ENCODE measurements at regions not wholly inside any gene's neighbourhood (a gene's known extent, or its start where the extent isn't known, plus 50 kb on each side); places are given as distances from the start of the nearest gene placed in this dataset.

- TF ChIP-seq REST (IDR thresholded peaks at IDR 0.05; ENCODE audit: low read depth) (no peak), CEBPB (IDR thresholded peaks at IDR 0.05; ENCODE audit: low read depth) (no peak), EGR1 (IDR thresholded peaks at IDR 0.05; ENCODE audit: low read depth) (no peak), MAX (IDR thresholded peaks at IDR 0.05) (no peak), ELF1 (IDR thresholded peaks at IDR 0.05; ENCODE audit: borderline replicate concordance, low read depth) (no peak), YY1 (IDR thresholded peaks at IDR 0.05; ENCODE audit: extremely low read depth, insufficient replicate concordance, low read depth, low read length) (no peak), CTCF (IDR thresholded peaks at IDR 0.05 in 2 of 3, conservative IDR thresholded peaks at IDR 0.05 in 1 of 3; ENCODE audit: borderline replicate concordance in 1 of 3, insufficient read depth in 1 of 3, low read depth in 2 of 3, low read length in 2 of 3) (no peak)
Measured at GRCh38 chr6:14999106-14999505, 246.8 kb upstream of the JARID2 start (continued).

- DNase-seq (ENCODE audit: low read depth, low spot score) = no peak
- RAD21 ChIA-PET (ENCODE audit: low non-redundant PET in 1 of 2, low total read pairs in 2 of 2, uncharacterized antibody in 2 of 2, unreplicated experiment in 2 of 2) = interaction anchor here in 1 of 2 experiments (0.6 kb wide), 1 partner anchor 284 kb away, joined by 3 read pairs; no protein-coding TSS in a partner anchor
- POLR2A ChIA-PET = no interaction called here
- no peak for ATAC-seq
- Histone ChIP-seq H3K27me3 (ENCODE audit: insufficient read depth, low read length) (no peaks in the 10 kb centered on the region), H3K36me3 (ENCODE audit: control insufficient read depth in 1 of 2, insufficient read depth in 2 of 2, low read length in 2 of 2) (no peaks in the 10 kb centered on the region), H3K79me2 (ENCODE audit: insufficient read depth, low read length) (no peaks in the 10 kb centered on the region), H3K9ac (ENCODE audit: low read length) (no peak overlapping the region), H3K9me3 (ENCODE audit: control insufficient read depth in 1 of 2, insufficient read depth in 1 of 2, low read depth in 1 of 2, low read length in 2 of 2) (no peaks in the 10 kb centered on the region), H3K4me2 (ENCODE audit: low read length) (no peak overlapping the region), H4K20me1 (ENCODE audit: insufficient read depth) (no peaks in the 10 kb centered on the region), H3K27ac (ENCODE audit: low read depth, low read length) (no peak overlapping the region), H2AFZ (ENCODE audit: low read depth, low read length, poor library complexity, severe bottlenecking) (no peak overlapping the region), H3K4me1 (ENCODE audit: control insufficient read depth in 1 of 2, insufficient read depth in 2 of 2, low read length in 2 of 2) (peaks cover 0 to 5% of the 10 kb centered on the region in 2 experiments; a peak in 1 of 4 replicates), H3K4me3 (replicated peaks in 1 of 2; ENCODE audit: low read depth in 1 of 2, low read length in 2 of 2) (no peak overlapping the region), H3K9me2 (ENCODE audit: insufficient read depth) (no peaks in the 10 kb centered on the region)
- no TSS peak for BruUV-seq (replicated peaks)
- intact Hi-C loops (cut with micrococcal nuclease) = no loop called here
- CTCF ChIA-PET = no interaction called here
- TF ChIP-seq EZH2 (IDR thresholded peaks at IDR 0.05) (no peak), SRF (IDR thresholded peaks at IDR 0.05; ENCODE audit: low read depth) (no peak), SP1 (IDR thresholded peaks at IDR 0.05; ENCODE audit: low read depth) (no peak), SIN3A (IDR thresholded peaks at IDR 0.05; ENCODE audit: low read depth) (no peak), YY1 (IDR thresholded peaks at IDR 0.05; ENCODE audit: extremely low read depth, insufficient replicate concordance, low read depth, low read length) (no peak), CTCF (IDR thresholded peaks at IDR 0.05 in 2 of 3, conservative IDR thresholded peaks at IDR 0.05 in 1 of 3; ENCODE audit: borderline replicate concordance in 1 of 3, insufficient read depth in 1 of 3, low read depth in 2 of 3, low read length in 2 of 3) (no peak), MAX (IDR thresholded peaks at IDR 0.05) (no peak), EZH2phosphoT487 (IDR thresholded peaks at IDR 0.05; ENCODE audit: borderline replicate concordance) (no peak), EGR1 (IDR thresholded peaks at IDR 0.05; ENCODE audit: low read depth) (no peak), POLR2A (IDR thresholded peaks at IDR 0.05; ENCODE audit: borderline replicate concordance, extremely low read depth, insufficient read depth, insufficient read length) (no peak), ZFX (IDR thresholded peaks at IDR 0.05) (no peak), ATF3 (IDR thresholded peaks at IDR 0.05) (no peak)
Measured at GRCh38 chr6:15001326-15001910, 244.5 kb upstream of the JARID2 start.

Measured in HCT116 (cell line).